ENCODE measurements at regions not wholly inside any gene's neighbourhood (a gene's known extent, or its start where the extent isn't known, plus 50 kb on each side); places are given as distances from the start of the nearest gene placed in this dataset.

GRCh38 chr4:13711233-13711785 lies 83.8 kb upstream of the BOD1L1 start:
- no peak for TF ChIP-seq CTCF (IDR thresholded peaks at IDR 0.05)
- no peak for TF ChIP-seq POLR2A (IDR thresholded peaks at IDR 0.05)

Data from adrenal gland (tissue), 5 donors.